Osteocyte (in vitro differentiated cells): ENCODE measurements at regions not wholly inside any gene's neighbourhood (a gene's known extent, or its start where the extent isn't known, plus 50 kb on each side); places are given as distances from the start of the nearest gene placed in this dataset.

Experiments used
- DNase-seq: peaks from one replicate; pipeline ENCODE4 v3.0.0; 2021; ENCODE audit warnings: mixed read lengths; ENCODE audit not compliant: unreplicated experiment; ENCODE audit errors: extremely low spot score
- H3K27ac Mint-ChIP-seq: one replicate; pipeline ENCODE4 v1.8.0; 2021; ENCODE audit warnings: mild to moderate bottlenecking, mixed read lengths; ENCODE audit not compliant: unreplicated experiment
- H3K27me3 Mint-ChIP-seq: one replicate; pipeline ENCODE4 v1.8.0; 2021; ENCODE audit warnings: mixed read lengths; ENCODE audit not compliant: unreplicated experiment
- H3K36me3 Mint-ChIP-seq: one replicate; pipeline ENCODE4 v1.8.0; 2021; ENCODE audit warnings: mixed read lengths; ENCODE audit not compliant: unreplicated experiment
- H3K4me1 Mint-ChIP-seq: one replicate; pipeline ENCODE4 v1.8.0; 2021; ENCODE audit warnings: mixed read lengths; ENCODE audit not compliant: unreplicated experiment
- H3K4me3 Mint-ChIP-seq: one replicate; pipeline ENCODE4 v1.8.0; 2021; ENCODE audit warnings: mild to moderate bottlenecking, moderate library complexity, mixed read lengths; ENCODE audit not compliant: unreplicated experiment
- H3K9me3 Mint-ChIP-seq: one replicate; pipeline ENCODE4 v1.8.0; 2021; ENCODE audit warnings: mixed read lengths; ENCODE audit not compliant: unreplicated experiment
- TF ChIP-seq, protein P1 (sequence below): fragments of 200-600 bp; sonication (generic); IDR thresholded peaks from 2 replicates; pipeline ENCODE4 v1.5.0; 2021; ENCODE audit warnings: antibody characterized with exemption, mild to moderate bottlenecking, moderate library complexity

DNA sequence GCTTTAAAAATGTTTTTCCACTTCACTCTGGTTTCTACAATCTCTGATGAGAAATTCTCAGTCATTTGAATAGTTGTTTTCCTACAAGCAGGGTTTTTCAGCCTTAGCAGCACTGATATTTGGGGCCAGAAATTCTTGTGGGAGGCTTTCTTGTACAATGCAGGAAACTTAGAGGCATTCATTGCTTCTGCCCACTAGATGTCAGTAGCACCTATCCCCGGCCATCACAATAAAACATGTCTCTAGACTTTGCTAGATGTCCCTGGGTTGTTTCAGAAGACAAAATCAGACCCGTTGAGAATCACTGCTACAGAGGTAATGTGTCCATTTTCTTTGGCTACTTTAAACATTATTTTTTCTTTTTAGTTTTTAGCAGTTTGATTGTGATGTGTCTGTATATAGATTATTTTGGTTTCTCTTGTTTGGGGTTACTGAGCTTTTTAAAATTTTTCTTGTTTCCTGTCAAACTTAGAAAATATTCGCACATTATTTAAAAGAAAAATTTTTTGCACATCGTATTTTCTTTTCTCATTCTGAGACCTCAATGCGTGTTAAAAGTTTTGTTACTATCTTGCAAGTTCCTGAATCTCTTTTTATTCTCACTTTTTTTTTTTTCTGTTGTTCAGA is 60.8 kb upstream of the CCDC179 start:
- Mint-ChIP-seq H3K36me3 (no peaks in the 10 kb centered on the region), H3K4me3 (no peak overlapping the region), H3K4me1 (peaks cover 4% of the 10 kb centered on the region), H3K27ac (no peak overlapping the region), H3K9me3 (no peaks in the 10 kb centered on the region), H3K27me3 (peaks cover 11% of the 10 kb centered on the region)
- TF ChIP-seq, protein P1, sequence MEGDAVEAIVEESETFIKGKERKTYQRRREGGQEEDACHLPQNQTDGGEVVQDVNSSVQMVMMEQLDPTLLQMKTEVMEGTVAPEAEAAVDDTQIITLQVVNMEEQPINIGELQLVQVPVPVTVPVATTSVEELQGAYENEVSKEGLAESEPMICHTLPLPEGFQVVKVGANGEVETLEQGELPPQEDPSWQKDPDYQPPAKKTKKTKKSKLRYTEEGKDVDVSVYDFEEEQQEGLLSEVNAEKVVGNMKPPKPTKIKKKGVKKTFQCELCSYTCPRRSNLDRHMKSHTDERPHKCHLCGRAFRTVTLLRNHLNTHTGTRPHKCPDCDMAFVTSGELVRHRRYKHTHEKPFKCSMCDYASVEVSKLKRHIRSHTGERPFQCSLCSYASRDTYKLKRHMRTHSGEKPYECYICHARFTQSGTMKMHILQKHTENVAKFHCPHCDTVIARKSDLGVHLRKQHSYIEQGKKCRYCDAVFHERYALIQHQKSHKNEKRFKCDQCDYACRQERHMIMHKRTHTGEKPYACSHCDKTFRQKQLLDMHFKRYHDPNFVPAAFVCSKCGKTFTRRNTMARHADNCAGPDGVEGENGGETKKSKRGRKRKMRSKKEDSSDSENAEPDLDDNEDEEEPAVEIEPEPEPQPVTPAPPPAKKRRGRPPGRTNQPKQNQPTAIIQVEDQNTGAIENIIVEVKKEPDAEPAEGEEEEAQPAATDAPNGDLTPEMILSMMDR, result peak; percentile 85
- DNase-seq, result no peak

DNA sequence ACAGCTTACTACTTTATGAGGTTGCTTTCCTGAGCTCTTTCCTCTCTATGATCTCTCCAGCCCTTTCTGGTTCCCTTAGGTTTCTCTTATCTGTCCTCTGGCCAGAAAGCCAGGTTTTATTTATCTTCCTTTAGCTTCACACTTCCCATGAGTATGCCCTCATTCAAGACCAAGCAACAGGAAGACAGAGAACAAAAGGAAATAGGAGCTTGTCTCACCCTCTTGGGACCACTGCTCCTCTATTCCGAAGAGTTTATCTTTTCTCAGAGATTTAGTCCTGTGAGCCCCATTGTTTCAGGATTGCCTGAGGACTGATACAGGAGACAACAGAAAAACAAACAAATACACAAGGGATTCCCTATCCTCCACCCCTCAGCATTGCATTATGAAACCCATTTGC is 62.4 kb upstream of the CCDC179 start:
- Mint-ChIP-seq H3K4me1 (peaks cover 4% of the 10 kb centered on the region), H3K27ac (no peak overlapping the region), H3K27me3 (peaks cover 11% of the 10 kb centered on the region), H3K36me3 (no peaks in the 10 kb centered on the region), H3K4me3 (no peak overlapping the region), H3K9me3 (no peaks in the 10 kb centered on the region)
- DNase-seq, result no peak
- TF ChIP-seq, protein P1, result no peak

DNA sequence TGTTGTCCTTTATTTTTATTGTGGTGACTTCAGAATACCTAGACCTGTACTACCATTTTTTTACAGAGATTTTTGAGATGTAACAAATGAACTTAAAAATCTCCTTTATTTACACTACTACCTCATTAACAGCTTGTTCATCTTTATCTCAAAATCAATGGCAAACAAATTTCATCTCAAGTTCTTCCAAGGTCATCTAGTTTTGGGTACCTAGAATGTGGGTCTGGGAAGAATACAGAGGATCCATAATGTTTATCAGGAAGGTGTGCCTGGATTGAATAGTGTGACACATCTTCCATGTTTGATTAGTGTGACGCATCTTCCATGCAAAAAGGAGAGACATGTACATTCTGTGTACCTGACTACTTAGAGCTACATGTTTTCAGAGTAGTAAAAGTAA is 63.3 kb upstream of the CCDC179 start:
- H3K4me1 Mint-ChIP-seq, result peaks cover 4% of the 10 kb centered on the region
- no peaks in the 10 kb centered on the region for H3K36me3 Mint-ChIP-seq

DNA sequence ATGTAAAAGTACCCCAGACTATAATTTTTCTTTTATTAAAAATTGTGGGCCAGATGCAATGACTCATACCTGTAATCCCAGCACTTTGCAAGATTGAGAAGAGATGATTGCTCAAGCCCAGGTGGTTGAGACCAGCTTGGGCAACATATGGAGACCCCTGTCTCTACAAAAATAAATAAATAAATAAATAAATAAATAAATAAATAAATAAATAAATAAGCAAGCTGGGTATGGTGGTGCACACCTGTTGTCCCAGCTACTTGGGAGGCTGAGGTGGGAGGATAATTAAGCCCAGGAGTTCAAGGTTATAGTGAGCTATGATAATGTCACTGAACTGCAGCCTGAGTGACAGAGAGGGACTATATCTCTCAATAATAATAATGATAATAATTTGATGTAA is 66.1 kb upstream of the CCDC179 start:
- peaks cover 9% of the 10 kb centered on the region for H3K4me1 Mint-ChIP-seq
- no peaks in the 10 kb centered on the region for H3K9me3 Mint-ChIP-seq
- no peak overlapping the region for H3K27ac Mint-ChIP-seq
- peaks cover 7% of the 10 kb centered on the region for H3K27me3 Mint-ChIP-seq
- TF ChIP-seq, protein P1, result no peak
- DNase-seq, result no peak
- no peaks in the 10 kb centered on the region for H3K36me3 Mint-ChIP-seq
- no peak overlapping the region for H3K4me3 Mint-ChIP-seq

More for the DNA sequence above, 63.3 kb upstream of the CCDC179 start:
- no peaks in the 10 kb centered on the region for H3K9me3 Mint-ChIP-seq
- no peak overlapping the region for H3K4me3 Mint-ChIP-seq
- DNase-seq, result no peak
- TF ChIP-seq, protein P1, result no peak
- peaks cover 11% of the 10 kb centered on the region for H3K27me3 Mint-ChIP-seq
- H3K27ac Mint-ChIP-seq, result no peak overlapping the region

DNA sequence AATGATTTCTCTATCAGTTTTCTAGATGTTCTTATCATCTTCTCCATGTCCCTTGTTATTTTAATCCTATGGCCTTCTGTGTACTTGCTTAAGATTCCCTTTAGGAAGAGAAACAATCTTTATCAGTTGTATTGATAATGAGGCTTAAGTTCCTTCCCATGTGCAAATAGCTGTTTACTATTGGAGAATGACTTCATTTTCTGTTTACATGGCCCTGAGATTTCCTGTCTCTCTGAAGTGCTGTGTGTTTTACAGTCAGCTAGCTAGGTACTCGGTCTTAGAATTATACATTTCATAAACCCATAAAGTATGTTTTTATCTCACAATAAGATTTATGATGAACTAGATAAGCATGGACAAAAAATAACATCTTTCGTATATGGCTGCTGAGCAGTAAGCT is 67.5 kb upstream of the CCDC179 start:
- H3K4me3 Mint-ChIP-seq, result no peak overlapping the region
- H3K4me1 Mint-ChIP-seq, result peaks cover 17% of the 10 kb centered on the region
- no peaks in the 10 kb centered on the region for H3K36me3 Mint-ChIP-seq
- no peak for DNase-seq
- peaks cover 7% of the 10 kb centered on the region for H3K27me3 Mint-ChIP-seq
- H3K9me3 Mint-ChIP-seq, result no peaks in the 10 kb centered on the region
- H3K27ac Mint-ChIP-seq, result no peak overlapping the region
- TF ChIP-seq, protein P1, result no peak
